K562 (cell line): ENCODE measurements at regions not wholly inside any gene's neighbourhood (a gene's known extent, or its start where the extent isn't known, plus 50 kb on each side); places are given as distances from the start of the nearest gene placed in this dataset.

ENCODE experiments used
- ATAC-seq: fragments of 200-7000 bp; cut with Tn5 transposase; 3 replicates; pipeline ENCODE4 v1.9.1; 2020; ENCODE audit warnings: moderate library complexity
- BruUV-seq: library from RNA; stranded (reverse); fragments of 400-500 nt; replicated peaks from 2 replicates; lab custom pipeline; 2021; lab: Mats Ljungman, UMichigan
- CTCF ChIA-PET: fragments of 300-600 bp; formaldehyde crosslinking; extraction: SDS; loops from one replicate; lab custom pipeline; 2021; ENCODE audit warnings: low intra/inter-chr PET ratio; lab: Yijun Ruan, JAX
- POLR2A ChIA-PET: fragments of 300-600, 350-650 bp; sonication (Branson Sonifier 250); formaldehyde crosslinking; extraction: SDS; loops from one replicate; lab custom pipeline; 2021; ENCODE audit warnings: antibody characterized with exemption, inconsistent platforms; lab: Yijun Ruan, JAX
- DNase-seq, 4 experiments: peaks; one replicate each; pipeline versions ENCODE4 v3.0.0 to v3.0.0-alpha.2; 2011 to 2018; ENCODE audit warnings: low spot score in 3 of 4, mixed read lengths in 3 of 4; ENCODE audit errors: extremely low read depth in 1 of 4
- FAIRE-seq: peaks from 2 replicates; lab custom pipeline; 2011; peaks lifted over from hg19 to GRCh38; lab: Jason Lieb, UNC
- H2AFZ ChIP-seq: 2 replicates; pipeline ENCODE4 v1.6.0; 2011; ENCODE audit warnings: low read depth, low read length, control low read depth, inconsistent platforms
- H3K27ac ChIP-seq: fragments of 200-600 bp; 3 replicates; pipeline ENCODE4 v1.8.0; 2011; ENCODE audit warnings: low read depth, mild to moderate bottlenecking, control low read depth, inconsistent platforms, low read length, moderate library complexity, mixed read lengths; ENCODE audit errors: extremely low read depth
- H3K27me3 ChIP-seq, 2 experiments: fragments of 300-600 bp in 1 of 2; 2 replicates in 1 of 2; 3 replicates in 1 of 2; pipeline versions ENCODE4 v1.6.0 to v1.8.0; 2011; ENCODE audit warnings: inconsistent platforms in 2 of 2, low read length in 2 of 2, mild to moderate bottlenecking in 1 of 2, mixed read lengths in 1 of 2, moderate library complexity in 1 of 2; ENCODE audit not compliant: control insufficient read depth in 2 of 2, insufficient read depth in 2 of 2
- H3K36me3 ChIP-seq: fragments of 300-600 bp; 3 replicates; pipeline ENCODE4 v1.8.0; 2011; ENCODE audit warnings: mild to moderate bottlenecking, low read length, inconsistent platforms; ENCODE audit not compliant: control insufficient read depth, insufficient read depth
- H3K4me1 ChIP-seq, 2 experiments: fragments of 200-600 bp in 1 of 2; replicated peaks in 1 of 2; 2 replicates in 1 of 2; 3 replicates in 1 of 2; pipeline versions ENCODE4 v1.5.1 to v1.8.0; 2011; ENCODE audit warnings: inconsistent platforms in 2 of 2, low read length in 2 of 2, mild to moderate bottlenecking in 1 of 2, mixed read lengths in 1 of 2, moderate library complexity in 1 of 2; ENCODE audit not compliant: control insufficient read depth in 2 of 2, insufficient read depth in 2 of 2
- H3K4me2 ChIP-seq: 2 replicates; pipeline ENCODE4 v1.6.1; 2011; ENCODE audit warnings: low read length, control low read depth, inconsistent platforms, mixed read lengths; ENCODE audit not compliant: insufficient read depth
- H3K4me3 ChIP-seq: fragments of 200-600 bp; sonication (generic), shearing (Covaris generic); 2 replicates; pipeline ENCODE4 v1.5.1; 2016; ENCODE audit warnings: control low read depth, inconsistent platforms
- H3K79me2 ChIP-seq: fragments of 200-600 bp; 3 replicates; pipeline ENCODE4 v1.8.0; 2011; ENCODE audit warnings: low read length, inconsistent platforms; ENCODE audit not compliant: control insufficient read depth, insufficient read depth
- H3K9ac ChIP-seq, 2 experiments: 2 replicates each; pipeline versions ENCODE4 v1.6.0 to v1.6.1; 2011; ENCODE audit warnings: low read depth in 2 of 2, low read length in 2 of 2, control low read depth in 1 of 2, inconsistent platforms in 1 of 2, mild to moderate bottlenecking in 1 of 2, mixed read lengths in 1 of 2; ENCODE audit not compliant: insufficient read depth in 1 of 2
- H3K9me1 ChIP-seq: one replicate; pipeline ENCODE4 v1.6.0; 2011; ENCODE audit warnings: inconsistent platforms, mild to moderate bottlenecking, low read length, moderate library complexity; ENCODE audit not compliant: control insufficient read depth, insufficient read depth
- H3K9me3 ChIP-seq: replicated peaks from 2 replicates; pipeline ENCODE4 v1.5.1; 2011; ENCODE audit warnings: low read depth, low read length, inconsistent platforms; ENCODE audit not compliant: control insufficient read depth, insufficient read depth
- H4K20me1 ChIP-seq: replicated peaks from 2 replicates; pipeline ENCODE4 v1.6.1; 2011; ENCODE audit warnings: low read length, inconsistent platforms, mixed read lengths; ENCODE audit not compliant: control insufficient read depth, insufficient read depth
- ARHGAP35 ChIP-seq: fragments of 450-650 bp; IDR thresholded peaks from 2 replicates; pipeline ENCODE4 v1.6.1; 2018; ENCODE audit not compliant: partially characterized antibody
- BACH1 ChIP-seq: fragments of 200-800 bp; sonication (Bioruptor generic); IDR thresholded peaks from 2 replicates; pipeline ENCODE4 v1.6.1; 2016; ENCODE audit warnings: missing genetic modification characterization, missing compliant biosample characterization
- BCL6 ChIP-seq: fragments of 250-450 bp; sonication (Bioruptor Pico); IDR thresholded peaks from 2 replicates; pipeline ENCODE4 v1.4.0; 2020
- ELF2 ChIP-seq: fragments of 250-450 bp; sonication (Bioruptor Pico); IDR thresholded peaks from 2 replicates; pipeline ENCODE4 v1.5.0; 2021; ENCODE audit warnings: mild to moderate bottlenecking
- KAT8 ChIP-seq: fragments of 450-650 bp; IDR thresholded peaks from 2 replicates; pipeline ENCODE4 v1.6.1; 2016; ENCODE audit warnings: low read depth, mild to moderate bottlenecking
- KLF1 ChIP-seq: fragments of 450-650 bp; IDR thresholded peaks from 2 replicates; pipeline ENCODE4 v1.6.1; 2016; ENCODE audit warnings: missing genetic modification characterization, missing compliant biosample characterization
- PCBP2 ChIP-seq: fragments of 200-400 bp; formaldehyde crosslinking; IDR thresholded peaks from 2 replicates; pipeline ENCODE4 v1.6.1; 2018; ENCODE audit warnings: low read length, low read depth, mild to moderate bottlenecking, moderate library complexity; ENCODE audit not compliant: poor library complexity, severe bottlenecking
- PPARD ChIP-seq: fragments of 250-450 bp; sonication (Bioruptor Pico); IDR thresholded peaks from 2 replicates; pipeline ENCODE4 v1.8.0; 2022; ENCODE audit warnings: inconsistent platforms, mild to moderate bottlenecking, moderate library complexity
- RB1 ChIP-seq: fragments of 450-650 bp; IDR thresholded peaks from 2 replicates; pipeline ENCODE4 v1.6.1; 2017; ENCODE audit warnings: low read depth, mild to moderate bottlenecking
- TCF7 ChIP-seq: sonication (generic); IDR thresholded peaks from 2 replicates; pipeline ENCODE4 v1.6.1; 2016; ENCODE audit warnings: antibody characterized with exemption, borderline replicate concordance
- ZBED1 ChIP-seq: IDR thresholded peaks from 2 replicates; pipeline ENCODE4 v1.6.1; 2014
- ZFP36 ChIP-seq: fragments of 150-350 bp; IDR thresholded peaks from 2 replicates; pipeline ENCODE4 v1.6.1; 2018; ENCODE audit warnings: low read length, low read depth; ENCODE audit not compliant: partially characterized antibody
- ZNF175 ChIP-seq: fragments of 200-800 bp; sonication (Bioruptor generic); IDR thresholded peaks from 2 replicates; pipeline ENCODE4 v1.6.1; 2016; ENCODE audit warnings: low read depth, mild to moderate bottlenecking, missing genetic modification characterization, missing compliant biosample characterization
- ZNF507 ChIP-seq: conservative IDR thresholded peaks from 2 replicates; pipeline ENCODE4 v1.6.1; 2017; ENCODE audit warnings: missing genetic modification characterization, missing compliant biosample characterization
- WGBS: fragments of 100-300 bp; shearing (Covaris generic); methylation state at CpG from one replicate; pipeline ENCODE4 v1.1.6; 2016; ENCODE audit warnings: low coverage, mixed read lengths; ENCODE audit not compliant: insufficient coverage; ENCODE audit errors: missing lambda C conversion rate; 5-methylcytosine and 5-hydroxymethylcytosine counted together
- in situ Hi-C: fragments of 300-500 bp; cut with MboI; formaldehyde crosslinking; loops from 4 replicates; pipeline ENCODE4 v1.15.0; 2018; ENCODE audit warnings: inconsistent platforms, mixed read lengths
- intact Hi-C: fragments of 100-400 bp; cut with micrococcal nuclease; formaldehyde crosslinking; loops from 2 replicates; pipeline ENCODE4 v1.14.2; 2022
- TF ChIP-seq, protein P1 (sequence below): sonication (generic); formaldehyde crosslinking; IDR thresholded peaks from 2 replicates; pipeline ENCODE4 v1.8.0; 2022; ENCODE audit warnings: missing genetic modification reagents, mild to moderate bottlenecking, borderline replicate concordance
- TF ChIP-seq, protein P2 (sequence below): sonication (generic); formaldehyde crosslinking; IDR thresholded peaks from 2 replicates; pipeline ENCODE4 v1.8.0; 2022; ENCODE audit warnings: mild to moderate bottlenecking, missing genetic modification reagents
- TF ChIP-seq, protein P3 (sequence below): sonication (generic); formaldehyde crosslinking; IDR thresholded peaks from 2 replicates; pipeline ENCODE4 v1.8.0; 2023; ENCODE audit warnings: missing genetic modification reagents, mild to moderate bottlenecking, borderline replicate concordance

DNA sequence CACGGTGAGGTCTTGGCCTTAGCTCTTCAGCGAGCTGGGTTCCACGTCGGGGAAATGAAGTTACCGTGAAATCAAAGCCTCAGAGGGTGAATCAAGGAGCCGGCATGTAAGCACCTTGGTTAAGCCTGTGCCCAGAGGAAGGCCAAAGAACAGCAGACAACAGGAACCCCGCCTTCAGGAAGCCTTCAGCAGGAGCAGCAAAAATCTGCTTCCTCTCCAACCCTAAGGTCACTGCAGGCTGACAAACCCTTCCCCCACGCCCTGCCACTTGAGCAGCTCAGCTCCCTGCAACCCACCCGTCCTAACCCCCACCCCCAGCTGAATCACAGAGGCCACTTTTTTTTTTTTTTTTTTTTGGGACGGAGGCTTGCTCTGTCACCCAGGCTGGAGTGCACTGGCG is 72.9 kb upstream of the LTA4H start:
- no peaks in the 10 kb centered on the region for H3K79me2 ChIP-seq
- no peak for FAIRE-seq
- POLR2A ChIA-PET = no interaction called here
- DNase-seq = peak in 1 of 4 experiments; percentile 8
- in situ Hi-C loops (no loop called here), intact Hi-C loops (no loop called here)
- H4K20me1 ChIP-seq = no peaks in the 10 kb centered on the region
- CTCF ChIA-PET = no interaction called here
- no peak overlapping the region for H3K4me3 ChIP-seq
- ATAC-seq = peak; percentile 64
- peak overlapping the region; percentile 66; the same call in 1 of the 2 replicates for H2AFZ ChIP-seq
- H3K4me2 ChIP-seq = no peak overlapping the region
- peaks cover 0 to 13% of the 10 kb centered on the region in 2 experiments; a peak in 1 of 5 replicates for H3K27me3 ChIP-seq
- no peaks in the 10 kb centered on the region; a peak in 1 of 5 replicates for H3K4me1 ChIP-seq
- H3K27ac ChIP-seq = no peak overlapping the region
- no peaks in the 10 kb centered on the region for H3K9me3 ChIP-seq
- no peak overlapping the region for H3K9ac ChIP-seq
- no TSS peak for BruUV-seq
- no peaks in the 10 kb centered on the region for H3K9me1 ChIP-seq
- no peaks in the 10 kb centered on the region for H3K36me3 ChIP-seq
- WGBS = 23% methylated on average over 10 of the region's 11 CpGs
- TF ChIP-seq TCF7 (no peak), BACH1 (tag) (no peak), ZNF175 (no peak), PCBP2 (no peak), ELF2 (CRISPR knock-in tag) (no peak), BCL6 (CRISPR knock-in tag) (no peak), RB1 (no peak), ARHGAP35 (no peak), KLF1 (tag) (no peak), PPARD (no peak), ZNF507 (tag) (no peak), ZFP36 (no peak), KAT8 (no peak), ZBED1 (no peak)
- TF ChIP-seq, protein P1, sequence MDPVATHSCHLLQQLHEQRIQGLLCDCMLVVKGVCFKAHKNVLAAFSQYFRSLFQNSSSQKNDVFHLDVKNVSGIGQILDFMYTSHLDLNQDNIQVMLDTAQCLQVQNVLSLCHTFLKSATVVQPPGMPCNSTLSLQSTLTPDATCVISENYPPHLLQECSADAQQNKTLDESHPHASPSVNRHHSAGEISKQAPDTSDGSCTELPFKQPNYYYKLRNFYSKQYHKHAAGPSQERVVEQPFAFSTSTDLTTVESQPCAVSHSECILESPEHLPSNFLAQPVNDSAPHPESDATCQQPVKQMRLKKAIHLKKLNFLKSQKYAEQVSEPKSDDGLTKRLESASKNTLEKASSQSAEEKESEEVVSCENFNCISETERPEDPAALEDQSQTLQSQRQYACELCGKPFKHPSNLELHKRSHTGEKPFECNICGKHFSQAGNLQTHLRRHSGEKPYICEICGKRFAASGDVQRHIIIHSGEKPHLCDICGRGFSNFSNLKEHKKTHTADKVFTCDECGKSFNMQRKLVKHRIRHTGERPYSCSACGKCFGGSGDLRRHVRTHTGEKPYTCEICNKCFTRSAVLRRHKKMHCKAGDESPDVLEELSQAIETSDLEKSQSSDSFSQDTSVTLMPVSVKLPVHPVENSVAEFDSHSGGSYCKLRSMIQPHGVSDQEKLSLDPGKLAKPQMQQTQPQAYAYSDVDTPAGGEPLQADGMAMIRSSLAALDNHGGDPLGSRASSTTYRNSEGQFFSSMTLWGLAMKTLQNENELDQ (CRISPR knock-in tag) = no peak
- TF ChIP-seq, protein P2, sequence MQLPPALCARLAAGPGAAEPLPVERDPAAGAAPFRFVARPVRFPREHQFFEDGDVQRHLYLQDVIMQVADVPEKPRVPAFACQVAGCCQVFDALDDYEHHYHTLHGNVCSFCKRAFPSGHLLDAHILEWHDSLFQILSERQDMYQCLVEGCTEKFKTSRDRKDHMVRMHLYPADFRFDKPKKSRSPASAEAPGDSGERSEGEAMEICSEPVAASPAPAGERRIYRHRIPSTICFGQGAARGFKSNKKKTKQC = no peak
- TF ChIP-seq, protein P3, sequence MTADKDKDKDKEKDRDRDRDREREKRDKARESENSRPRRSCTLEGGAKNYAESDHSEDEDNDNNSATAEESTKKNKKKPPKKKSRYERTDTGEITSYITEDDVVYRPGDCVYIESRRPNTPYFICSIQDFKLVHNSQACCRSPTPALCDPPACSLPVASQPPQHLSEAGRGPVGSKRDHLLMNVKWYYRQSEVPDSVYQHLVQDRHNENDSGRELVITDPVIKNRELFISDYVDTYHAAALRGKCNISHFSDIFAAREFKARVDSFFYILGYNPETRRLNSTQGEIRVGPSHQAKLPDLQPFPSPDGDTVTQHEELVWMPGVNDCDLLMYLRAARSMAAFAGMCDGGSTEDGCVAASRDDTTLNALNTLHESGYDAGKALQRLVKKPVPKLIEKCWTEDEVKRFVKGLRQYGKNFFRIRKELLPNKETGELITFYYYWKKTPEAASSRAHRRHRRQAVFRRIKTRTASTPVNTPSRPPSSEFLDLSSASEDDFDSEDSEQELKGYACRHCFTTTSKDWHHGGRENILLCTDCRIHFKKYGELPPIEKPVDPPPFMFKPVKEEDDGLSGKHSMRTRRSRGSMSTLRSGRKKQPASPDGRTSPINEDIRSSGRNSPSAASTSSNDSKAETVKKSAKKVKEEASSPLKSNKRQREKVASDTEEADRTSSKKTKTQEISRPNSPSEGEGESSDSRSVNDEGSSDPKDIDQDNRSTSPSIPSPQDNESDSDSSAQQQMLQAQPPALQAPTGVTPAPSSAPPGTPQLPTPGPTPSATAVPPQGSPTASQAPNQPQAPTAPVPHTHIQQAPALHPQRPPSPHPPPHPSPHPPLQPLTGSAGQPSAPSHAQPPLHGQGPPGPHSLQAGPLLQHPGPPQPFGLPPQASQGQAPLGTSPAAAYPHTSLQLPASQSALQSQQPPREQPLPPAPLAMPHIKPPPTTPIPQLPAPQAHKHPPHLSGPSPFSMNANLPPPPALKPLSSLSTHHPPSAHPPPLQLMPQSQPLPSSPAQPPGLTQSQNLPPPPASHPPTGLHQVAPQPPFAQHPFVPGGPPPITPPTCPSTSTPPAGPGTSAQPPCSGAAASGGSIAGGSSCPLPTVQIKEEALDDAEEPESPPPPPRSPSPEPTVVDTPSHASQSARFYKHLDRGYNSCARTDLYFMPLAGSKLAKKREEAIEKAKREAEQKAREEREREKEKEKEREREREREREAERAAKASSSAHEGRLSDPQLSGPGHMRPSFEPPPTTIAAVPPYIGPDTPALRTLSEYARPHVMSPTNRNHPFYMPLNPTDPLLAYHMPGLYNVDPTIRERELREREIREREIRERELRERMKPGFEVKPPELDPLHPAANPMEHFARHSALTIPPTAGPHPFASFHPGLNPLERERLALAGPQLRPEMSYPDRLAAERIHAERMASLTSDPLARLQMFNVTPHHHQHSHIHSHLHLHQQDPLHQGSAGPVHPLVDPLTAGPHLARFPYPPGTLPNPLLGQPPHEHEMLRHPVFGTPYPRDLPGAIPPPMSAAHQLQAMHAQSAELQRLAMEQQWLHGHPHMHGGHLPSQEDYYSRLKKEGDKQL = no peak
